Right forelimb (tissue), 1 donor: ENCODE measurements at regions not wholly inside any gene's neighbourhood (a gene's known extent, or its start where the extent isn't known, plus 50 kb on each side); places are given as distances from the start of the nearest gene placed in this dataset.

Experiments used
- DNase-seq: peaks from one replicate; pipeline ENCODE4 v3.0.0-alpha.2; 2018

GRCh38 chr22:48742191-48742555, 1085.5 kb downstream of the BRD1 start:
- no peak for DNase-seq

DNA sequence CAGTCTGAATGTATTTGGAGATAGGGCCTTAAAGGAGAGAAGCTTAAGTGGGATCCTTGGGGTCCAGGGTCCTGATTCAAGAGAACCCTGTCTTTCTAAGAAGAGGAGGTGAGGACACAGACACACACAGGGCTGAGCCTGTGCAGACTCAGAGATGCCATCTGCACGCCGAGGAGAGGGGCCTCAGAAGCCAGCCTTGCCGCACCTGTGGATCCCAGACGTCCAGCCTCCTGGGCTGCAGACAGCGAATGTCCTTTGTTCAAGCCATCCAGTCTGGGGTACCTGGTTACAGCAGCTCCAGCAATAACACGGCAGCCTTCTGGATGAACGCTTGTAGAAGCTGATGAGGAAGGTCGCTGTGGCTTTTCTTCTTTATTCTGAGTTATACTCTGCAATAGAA, 1086.1 kb downstream of the BRD1 start:
- DNase-seq, result no peak

GRCh38 chr22:48740731-48741405, 1086.8 kb downstream of the BRD1 start:
- no peak for DNase-seq

DNA sequence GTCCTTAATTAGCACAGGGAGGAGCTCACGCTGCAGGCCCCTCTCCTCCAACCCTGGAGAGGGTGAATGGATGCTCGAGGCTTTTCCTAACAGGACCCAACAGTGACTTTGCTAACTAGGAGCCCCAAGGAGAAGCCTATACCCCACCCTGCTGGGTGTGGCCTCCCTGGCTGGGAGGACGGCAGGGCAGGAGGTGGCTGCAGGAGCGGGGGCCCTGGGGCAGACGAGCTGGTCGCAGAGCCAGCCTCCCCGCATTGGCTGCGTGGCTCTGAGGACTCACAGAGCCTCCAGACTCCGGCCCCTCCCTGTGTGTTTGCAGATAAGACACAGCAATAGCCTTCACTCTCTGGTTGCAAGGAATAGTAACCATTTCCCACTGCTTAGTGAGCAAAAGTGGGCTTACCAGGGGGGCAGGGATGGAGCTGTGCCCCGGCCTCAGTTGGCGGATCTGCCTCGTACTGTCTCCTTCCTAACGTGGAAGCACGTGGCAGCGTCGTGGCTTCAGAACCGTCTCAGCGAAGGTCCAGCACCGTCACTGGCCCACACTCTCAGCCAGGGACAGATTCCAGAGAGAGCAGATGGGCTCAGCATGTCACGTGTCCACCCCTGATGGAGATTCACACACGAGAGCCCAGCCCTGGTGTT, 1087.5 kb downstream of the BRD1 start:
- no peak for DNase-seq

DNA sequence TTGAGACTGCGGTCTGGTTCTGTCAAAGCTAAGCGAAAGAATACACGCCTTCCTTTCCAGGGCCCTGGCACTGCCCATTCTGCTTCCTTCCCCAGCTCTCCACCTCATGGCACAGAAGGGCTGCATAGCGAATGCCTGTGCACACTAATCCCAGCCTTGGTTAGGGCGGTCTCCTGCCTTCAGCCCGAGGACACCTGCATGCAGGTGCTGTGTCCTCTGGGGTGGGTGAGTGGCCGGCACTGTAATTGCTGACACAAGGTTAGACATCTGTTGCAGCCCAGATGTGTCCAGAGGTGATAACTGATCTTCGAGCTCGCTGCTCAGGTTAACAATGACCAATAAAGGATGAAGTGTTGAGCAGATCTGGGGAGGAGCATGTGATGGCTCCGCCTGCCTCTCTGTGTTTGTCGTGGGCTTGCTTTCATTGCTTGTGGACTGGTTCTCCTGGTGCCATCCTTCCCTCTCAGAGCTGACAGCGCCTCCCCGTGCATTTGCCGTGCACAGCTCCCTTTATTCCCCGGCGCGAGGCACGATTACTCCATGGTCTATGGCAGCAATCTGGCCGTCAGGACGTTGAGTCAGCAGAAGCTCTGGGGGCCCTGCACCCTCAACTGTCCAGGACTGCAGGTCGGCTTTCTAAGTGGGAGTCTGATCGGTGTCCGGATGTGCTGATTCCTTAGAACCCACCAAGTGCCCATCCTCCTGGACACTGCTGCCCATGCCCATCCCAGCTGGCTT, 1088.2 kb downstream of the BRD1 start:
- DNase-seq, result peak; percentile 18

- peak; percentile 17 for DNase-seq
Measured at GRCh38 chr22:48738204-48738980, 1089.3 kb downstream of the BRD1 start.

DNA sequence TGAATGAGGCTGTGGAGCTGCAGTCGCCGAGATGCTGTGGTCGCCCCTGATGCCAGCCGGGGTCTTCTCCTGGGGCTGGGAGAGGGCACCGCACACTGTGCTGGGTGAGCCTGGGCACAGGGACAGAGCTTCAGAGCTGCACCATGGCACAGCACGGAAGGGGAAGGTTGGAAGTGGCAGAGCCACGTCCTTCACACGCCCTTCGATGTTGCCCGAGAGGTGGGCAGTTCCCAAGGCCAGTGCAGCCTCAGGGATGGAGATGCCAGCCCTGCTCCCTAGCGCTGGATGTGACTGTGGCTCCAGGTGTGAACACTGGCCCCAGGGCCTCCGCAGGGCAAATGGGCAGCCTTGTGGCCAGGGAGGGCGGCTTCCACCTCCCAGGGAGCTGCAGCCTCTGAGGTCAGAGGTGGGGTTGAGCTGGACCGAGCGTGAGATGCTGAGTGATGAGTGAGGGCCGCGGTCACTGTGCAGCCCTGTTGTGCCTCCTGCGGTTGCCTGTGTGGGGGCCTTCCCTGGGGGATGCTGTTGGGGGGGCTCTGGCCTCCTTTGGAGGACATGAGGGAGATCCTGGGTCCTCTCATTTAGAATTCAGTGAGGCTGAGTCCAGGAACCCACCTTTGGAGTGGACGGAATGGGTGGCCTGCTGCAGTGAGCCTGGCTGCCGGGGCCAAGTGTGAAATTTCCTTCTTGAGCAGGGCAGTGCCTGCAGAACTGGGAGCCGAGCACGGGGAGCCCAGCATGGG, 1090.0 kb downstream of the BRD1 start:
- DNase-seq, result no peak

DNA sequence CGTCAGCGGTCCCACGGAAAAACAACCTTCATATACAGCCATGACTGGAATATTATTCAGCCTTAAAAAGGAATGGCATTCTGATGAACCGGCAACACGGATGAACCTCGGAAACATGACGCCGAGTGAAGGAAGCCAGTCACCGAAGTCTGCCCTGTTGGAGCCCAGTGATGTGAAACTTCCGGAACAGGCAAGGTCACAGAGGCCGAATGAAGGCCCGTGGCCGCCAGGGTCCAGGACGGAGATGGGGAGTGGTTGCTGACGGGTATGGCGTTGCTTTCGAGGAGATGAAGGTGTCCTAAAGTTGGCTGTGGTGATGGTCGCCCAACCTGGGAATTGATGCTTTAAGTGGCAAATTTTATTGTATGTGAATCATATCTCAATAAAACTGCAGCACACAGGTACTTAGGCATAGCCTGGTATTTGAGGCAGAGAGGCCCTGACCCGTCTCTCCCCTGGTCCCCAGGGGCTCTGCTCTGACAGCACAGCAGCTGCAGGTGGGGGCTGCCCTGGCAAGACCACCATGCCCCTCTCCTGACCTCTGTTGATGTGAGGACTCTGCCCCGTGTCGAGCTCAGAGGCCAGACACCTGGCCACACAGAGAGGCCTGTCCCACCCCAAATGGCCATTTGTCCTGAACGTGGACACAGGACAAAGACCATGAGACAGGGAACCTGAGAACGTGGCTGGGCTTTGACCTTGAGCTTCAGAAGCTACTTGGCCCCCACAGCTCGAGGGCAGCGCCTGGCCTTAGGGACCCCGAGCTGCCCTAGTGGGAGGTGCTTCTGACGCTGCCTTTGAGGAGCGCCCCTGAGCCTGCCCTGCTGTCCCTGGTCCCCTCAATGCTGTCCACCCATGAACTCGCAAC, 1090.8 kb downstream of the BRD1 start:
- no peak for DNase-seq

DNA sequence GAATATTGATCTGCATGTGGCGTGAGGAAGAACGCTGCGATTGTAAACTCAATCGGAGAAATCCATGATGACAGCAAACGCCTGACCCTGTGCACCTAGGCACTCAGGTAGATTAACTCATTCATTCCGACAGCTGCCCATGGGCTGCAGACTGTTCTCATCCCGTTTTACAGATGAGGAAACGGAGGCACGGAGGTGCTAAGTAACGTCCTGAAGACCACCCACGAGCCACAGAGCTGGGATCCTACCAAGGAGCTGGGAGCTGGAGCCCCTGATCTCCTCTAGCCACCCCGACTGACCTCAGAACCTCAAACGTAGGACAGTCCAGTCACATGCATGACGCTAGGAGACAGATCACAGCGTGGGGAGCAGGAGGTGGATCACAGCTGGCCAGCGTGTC, 1092.7 kb downstream of the BRD1 start:
- DNase-seq, result no peak

- no peak for DNase-seq
Measured at GRCh38 chr22:48734359-48734758, 1093.3 kb downstream of the BRD1 start.

GRCh38 chr22:48729499-48730171, 1098.0 kb downstream of the BRD1 start:
- DNase-seq, result no peak

- no peak for DNase-seq
Measured at GRCh38 chr22:48727454-48728058, 1100.1 kb downstream of the BRD1 start.

DNA sequence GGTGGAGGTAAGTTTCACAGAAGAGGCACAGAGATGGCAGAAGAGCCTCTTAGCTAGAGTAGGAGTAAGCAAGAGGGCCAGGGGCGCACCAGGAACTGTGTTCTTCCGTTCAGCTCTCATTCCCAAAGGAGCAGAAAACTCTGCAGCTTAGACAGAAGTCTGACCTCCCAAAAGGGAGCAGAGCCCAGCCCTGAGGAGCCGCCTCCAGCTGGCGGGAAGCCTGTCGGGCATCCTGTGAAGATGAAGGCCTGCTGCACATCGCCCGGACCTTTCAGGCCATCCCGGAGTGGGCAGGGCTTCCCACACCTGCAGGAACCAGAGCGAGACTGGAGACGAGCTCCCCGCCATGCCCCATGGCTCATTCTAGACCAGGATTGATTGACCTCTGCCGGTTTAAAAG, 1102.8 kb downstream of the BRD1 start:
- no peak for DNase-seq

GRCh38 chr22:48722661-48723060, 1105.0 kb downstream of the BRD1 start:
- no peak for DNase-seq

- DNase-seq, result no peak
Measured at GRCh38 chr22:48721395-48721669, 1106.3 kb downstream of the BRD1 start.

GRCh38 chr22:48720662-48721394, 1106.8 kb downstream of the BRD1 start:
- no peak for DNase-seq

DNA sequence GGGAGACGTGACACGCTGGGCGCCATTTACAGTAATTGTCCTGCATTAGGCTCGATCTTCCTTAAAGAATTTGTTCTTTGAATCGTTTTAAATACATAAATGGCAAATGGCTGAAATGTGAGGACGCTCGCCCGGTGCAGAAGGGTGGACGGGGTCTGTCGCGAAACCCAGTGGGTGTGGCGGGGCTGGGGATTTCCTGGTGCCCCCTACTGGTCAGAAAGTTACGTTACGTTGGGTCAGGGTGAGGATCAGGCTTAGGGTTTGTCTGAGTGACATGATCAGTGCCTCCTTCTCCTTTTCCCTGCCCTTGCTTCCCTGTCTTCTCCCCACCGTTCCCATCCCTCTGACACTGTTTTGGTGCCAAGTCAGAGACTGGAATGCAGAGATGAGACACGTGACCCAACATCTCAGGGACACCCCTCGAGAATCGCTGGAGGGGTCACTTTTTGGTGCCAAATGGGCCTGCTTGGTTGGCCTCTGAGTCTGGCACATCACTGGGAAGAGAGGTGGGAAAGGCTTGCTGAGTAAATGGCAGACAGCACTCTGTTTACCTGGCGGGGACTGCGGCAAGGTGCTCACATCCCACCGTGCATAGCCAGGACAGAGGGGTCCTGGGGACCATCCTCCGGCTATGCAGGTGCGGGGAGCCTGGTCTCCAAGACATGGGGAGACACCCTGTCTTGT, 1107.6 kb downstream of the BRD1 start:
- DNase-seq, result no peak

- no peak for DNase-seq
Measured at GRCh38 chr22:48718818-48719500, 1108.7 kb downstream of the BRD1 start.
